ENCODE measurements at regions not wholly inside any gene's neighbourhood (a gene's known extent, or its start where the extent isn't known, plus 50 kb on each side); places are given as distances from the start of the nearest gene placed in this dataset.

GRCh38 chr11:127108838-127109237, 108.3 kb upstream of the KIRREL3 start:
- Histone ChIP-seq H3K36me3 (no peaks in the 10 kb centered on the region), H3K4me1 (replicated peaks) (no peaks in the 10 kb centered on the region), H3K27ac (no peak overlapping the region), H3K27me3 (replicated peaks; ENCODE audit: insufficient read depth) (no peaks in the 10 kb centered on the region), H3K9me3 (no peaks in the 10 kb centered on the region), H3K4me3 (no peak overlapping the region)
- DNase-seq (ENCODE audit: low spot score) = no peak
- intact Hi-C loops (cut with DNase I) = no loop called here
- TF ChIP-seq, protein P1, sequence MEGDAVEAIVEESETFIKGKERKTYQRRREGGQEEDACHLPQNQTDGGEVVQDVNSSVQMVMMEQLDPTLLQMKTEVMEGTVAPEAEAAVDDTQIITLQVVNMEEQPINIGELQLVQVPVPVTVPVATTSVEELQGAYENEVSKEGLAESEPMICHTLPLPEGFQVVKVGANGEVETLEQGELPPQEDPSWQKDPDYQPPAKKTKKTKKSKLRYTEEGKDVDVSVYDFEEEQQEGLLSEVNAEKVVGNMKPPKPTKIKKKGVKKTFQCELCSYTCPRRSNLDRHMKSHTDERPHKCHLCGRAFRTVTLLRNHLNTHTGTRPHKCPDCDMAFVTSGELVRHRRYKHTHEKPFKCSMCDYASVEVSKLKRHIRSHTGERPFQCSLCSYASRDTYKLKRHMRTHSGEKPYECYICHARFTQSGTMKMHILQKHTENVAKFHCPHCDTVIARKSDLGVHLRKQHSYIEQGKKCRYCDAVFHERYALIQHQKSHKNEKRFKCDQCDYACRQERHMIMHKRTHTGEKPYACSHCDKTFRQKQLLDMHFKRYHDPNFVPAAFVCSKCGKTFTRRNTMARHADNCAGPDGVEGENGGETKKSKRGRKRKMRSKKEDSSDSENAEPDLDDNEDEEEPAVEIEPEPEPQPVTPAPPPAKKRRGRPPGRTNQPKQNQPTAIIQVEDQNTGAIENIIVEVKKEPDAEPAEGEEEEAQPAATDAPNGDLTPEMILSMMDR (IDR thresholded peaks at IDR 0.05) = no peak
- TF ChIP-seq POLR2AphosphoS5 (IDR thresholded peaks at IDR 0.05) = no peak
- TF ChIP-seq POLR2A (IDR thresholded peaks at IDR 0.05) = no peak
- 68% methylated on average over 3 of the region's 3 CpGs for WGBS

DNA sequence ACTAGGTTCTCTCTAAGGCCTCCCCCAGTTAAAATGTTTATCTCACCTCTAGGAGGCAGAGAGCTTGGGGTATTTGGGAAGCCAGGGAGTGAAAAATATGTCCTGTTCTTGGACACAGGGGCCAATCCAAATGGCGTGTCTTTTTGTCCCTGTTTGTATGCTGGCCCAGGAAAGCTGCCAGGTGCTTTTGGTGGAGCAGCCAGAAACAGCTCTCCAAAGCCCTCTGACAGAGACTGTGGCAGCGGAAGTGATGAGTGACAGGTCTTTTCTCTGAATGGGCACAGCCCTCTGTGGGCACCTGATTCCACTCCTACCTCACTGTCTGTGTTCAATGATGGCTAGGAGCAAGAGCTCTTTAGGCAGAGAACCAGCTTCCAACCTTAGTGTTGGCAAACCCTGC, 106.4 kb upstream of the KIRREL3 start:
- no peaks in the 10 kb centered on the region for H3K9me3 ChIP-seq
- H3K36me3 ChIP-seq = no peaks in the 10 kb centered on the region
- no peaks in the 10 kb centered on the region for H3K4me1 ChIP-seq (replicated peaks)
- 57% methylated on average over 2 of the region's 2 CpGs for WGBS
- H3K27ac ChIP-seq = no peak overlapping the region
- no peaks in the 10 kb centered on the region for H3K27me3 ChIP-seq (replicated peaks; ENCODE audit: insufficient read depth)
- H3K4me3 ChIP-seq = no peak overlapping the region
- TF ChIP-seq POLR2A (IDR thresholded peaks at IDR 0.05) = no peak
- TF ChIP-seq, protein P1 (IDR thresholded peaks at IDR 0.05) = no peak
- no peak for TF ChIP-seq POLR2AphosphoS5 (IDR thresholded peaks at IDR 0.05)
- no peak for DNase-seq (ENCODE audit: low spot score)
- intact Hi-C loops (cut with DNase I) = no loop called here

DNA sequence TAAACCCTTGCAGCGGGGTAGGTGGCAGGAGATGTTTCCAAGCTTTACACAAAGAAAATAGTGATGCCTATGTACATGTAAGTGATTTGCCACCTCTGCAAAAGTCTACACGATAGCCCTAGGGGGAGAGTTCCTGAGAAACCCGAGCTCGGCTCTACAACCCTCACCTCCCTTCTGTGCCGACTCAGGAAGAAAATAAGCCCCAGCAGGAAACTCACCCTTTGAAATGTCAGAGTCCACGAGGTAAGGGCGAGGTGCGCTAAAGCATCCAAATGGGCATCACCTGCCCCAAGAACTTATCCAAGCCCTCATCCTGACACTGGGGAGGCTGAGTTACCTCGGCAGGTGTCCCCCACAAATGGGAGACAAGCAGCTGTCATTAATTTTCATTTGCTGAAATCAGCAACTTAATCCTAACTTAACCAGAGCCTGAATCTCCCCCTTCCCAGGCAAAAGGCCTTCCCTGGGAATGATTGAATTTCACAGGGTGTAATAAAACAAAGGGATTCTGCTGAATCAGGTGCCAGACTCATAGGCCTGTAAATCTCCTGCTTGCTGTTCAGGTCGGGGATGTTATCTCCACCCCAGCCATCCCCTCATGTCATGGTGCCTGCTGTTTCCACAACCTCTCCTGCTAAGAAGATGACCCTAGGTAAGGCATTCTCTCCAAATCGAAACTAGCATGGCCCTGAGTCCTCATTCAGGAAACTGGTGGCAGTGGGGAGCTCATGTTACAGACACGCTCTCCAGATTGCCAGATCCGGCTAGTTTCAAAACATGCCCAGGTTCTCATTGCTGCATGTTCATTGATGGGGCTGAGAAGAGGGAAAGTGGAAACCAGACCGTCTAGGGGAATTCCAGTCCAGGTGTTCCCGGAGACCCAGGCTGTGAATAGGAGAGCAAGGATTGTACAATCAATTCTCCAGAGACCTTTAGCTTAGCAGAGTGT, 105.3 kb upstream of the KIRREL3 start:
- Histone ChIP-seq H3K27ac (no peak overlapping the region), H3K36me3 (no peaks in the 10 kb centered on the region), H3K4me3 (no peak overlapping the region), H3K4me1 (replicated peaks) (no peaks in the 10 kb centered on the region), H3K27me3 (replicated peaks; ENCODE audit: insufficient read depth) (no peaks in the 10 kb centered on the region), H3K9me3 (no peaks in the 10 kb centered on the region)
- DNase-seq (ENCODE audit: low spot score) = peak; percentile 21
- 41% methylated on average over 15 of the region's 15 CpGs for WGBS
- TF ChIP-seq POLR2A (IDR thresholded peaks at IDR 0.05) (no peak), POLR2AphosphoS5 (IDR thresholded peaks at IDR 0.05) (no peak)
- TF ChIP-seq, protein P1 (IDR thresholded peaks at IDR 0.05) = no peak
- intact Hi-C loops (cut with DNase I) = no loop called here

- Histone ChIP-seq H3K4me3 (no peak overlapping the region), H3K27ac (no peak overlapping the region), H3K27me3 (replicated peaks; ENCODE audit: insufficient read depth) (no peaks in the 10 kb centered on the region), H3K9me3 (no peaks in the 10 kb centered on the region), H3K36me3 (no peaks in the 10 kb centered on the region), H3K4me1 (replicated peaks) (no peaks in the 10 kb centered on the region)
- 80% methylated on average over 9 of the region's 9 CpGs for WGBS
- TF ChIP-seq POLR2A (IDR thresholded peaks at IDR 0.05) (no peak), POLR2AphosphoS5 (IDR thresholded peaks at IDR 0.05) (no peak)
- TF ChIP-seq, protein P1 (IDR thresholded peaks at IDR 0.05) = no peak
- intact Hi-C loops (cut with DNase I) = no loop called here
- DNase-seq (ENCODE audit: low spot score) = no peak
These were observed 103.2 kb upstream of the KIRREL3 start for GRCh38 chr11:127103586-127104388.

All from prostate gland (tissue), 2 donors.